ENCODE measurements at regions not wholly inside any gene's neighbourhood (a gene's known extent, or its start where the extent isn't known, plus 50 kb on each side); places are given as distances from the start of the nearest gene placed in this dataset.
A peak's percentile ranks its signal among the peaks of the same experiment; 100 is the strongest.

DNA sequence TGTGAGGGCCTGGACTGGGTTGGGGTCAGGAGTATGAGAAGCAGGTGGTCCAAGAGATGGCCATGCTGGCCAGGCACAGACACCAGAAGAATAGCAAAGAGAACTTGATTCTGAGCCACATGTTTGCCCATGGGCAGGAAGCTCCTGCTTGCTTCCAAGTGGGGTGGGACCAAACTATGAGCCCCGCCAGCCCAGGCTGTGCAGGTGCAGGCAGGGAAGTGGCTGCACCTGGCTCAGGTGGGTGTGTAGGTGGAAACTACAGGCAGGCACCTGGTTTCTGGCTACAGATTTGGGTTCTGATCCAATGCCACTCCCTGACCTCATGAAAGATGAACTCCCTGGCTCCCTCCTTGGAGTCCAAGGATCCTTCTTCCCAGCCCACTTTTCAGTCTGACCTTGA lies 207.9 kb upstream of the KLF3 start:
- intact Hi-C loops (cut with DNase I): no loop called here
- no peaks in the 10 kb centered on the region for H3K27me3 ChIP-seq (ENCODE audit: control insufficient read depth, insufficient read depth)
- DNase-seq (no peak), ATAC-seq (no peak)
- no peaks in the 10 kb centered on the region for H3K4me1 ChIP-seq (ENCODE audit: control insufficient read depth, insufficient read depth, low read length)
- H3K4me3 ChIP-seq (ENCODE audit: low read length): no peak overlapping the region
- H3K27ac ChIP-seq (ENCODE audit: low read length): no peak overlapping the region
- WGBS: 100% methylated on average over 1 of the region's 1 CpG
- no peaks in the 10 kb centered on the region for H3K9me3 ChIP-seq (ENCODE audit: control insufficient read depth, low read length)

DNA sequence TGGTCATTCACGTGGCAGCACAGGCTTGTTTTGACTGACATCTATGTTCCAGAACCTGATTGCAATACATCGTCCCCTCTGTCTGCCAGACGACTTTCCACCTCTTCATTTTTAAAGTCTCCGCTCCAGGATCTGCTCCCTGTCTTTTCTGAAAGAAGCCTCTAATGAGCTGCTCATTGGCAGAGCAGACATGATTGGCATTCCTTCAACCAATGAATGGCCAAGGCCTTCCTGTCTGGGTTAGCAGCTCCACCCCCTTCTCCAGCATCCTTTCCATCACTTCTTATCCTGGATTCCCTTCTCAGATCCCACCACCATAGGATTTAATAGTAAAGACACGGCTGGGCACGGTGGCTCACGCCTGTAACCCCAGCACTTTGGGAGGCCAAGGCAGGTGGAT lies 202.7 kb upstream of the KLF3 start:
- WGBS: 93% methylated on average over 7 of the region's 7 CpGs
- Histone ChIP-seq H3K9me3 (ENCODE audit: control insufficient read depth, low read length) (no peaks in the 10 kb centered on the region), H3K4me3 (ENCODE audit: low read length) (no peak overlapping the region), H3K27ac (ENCODE audit: low read length) (no peak overlapping the region), H3K27me3 (ENCODE audit: control insufficient read depth, insufficient read depth) (no peaks in the 10 kb centered on the region), H3K4me1 (ENCODE audit: control insufficient read depth, insufficient read depth, low read length) (no peaks in the 10 kb centered on the region)
- intact Hi-C loops (cut with DNase I): no loop called here
- ATAC-seq (no peak), DNase-seq (no peak)

DNA sequence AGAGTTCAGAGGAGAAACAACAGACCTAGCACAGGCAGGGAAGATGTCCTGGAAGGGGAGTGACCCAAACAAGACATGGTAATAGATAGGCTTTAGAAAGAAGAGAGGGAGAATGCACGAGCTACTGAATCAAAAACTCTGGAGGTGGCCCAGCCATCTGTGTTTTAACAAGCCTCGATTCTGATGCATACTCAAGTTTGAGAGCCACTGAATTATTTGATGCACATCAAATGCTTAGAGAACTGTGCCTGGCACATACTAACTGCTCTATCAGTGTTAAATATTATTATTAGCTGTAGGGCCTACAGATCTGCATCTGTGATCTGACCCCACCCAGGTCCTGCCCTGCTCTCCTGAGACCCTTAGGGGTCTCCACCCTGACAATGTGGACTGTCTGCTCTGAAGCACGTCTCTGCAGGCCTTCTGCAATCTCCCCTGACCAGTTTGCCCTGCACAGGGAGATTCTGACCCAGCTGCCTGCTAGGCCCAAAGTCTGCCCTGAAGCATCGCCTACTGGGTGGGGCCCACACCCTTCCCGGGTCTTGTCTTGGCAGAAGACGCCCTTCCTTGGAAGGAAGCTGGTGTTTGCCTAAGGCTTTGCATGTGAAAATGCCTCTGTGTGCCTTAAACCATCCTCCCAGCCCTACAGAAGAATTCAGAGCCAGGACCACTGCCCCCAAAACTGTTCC lies 201.5 kb upstream of the KLF3 start:
- intact Hi-C loops (cut with DNase I): no loop called here
- WGBS: 61% methylated on average over 6 of the region's 6 CpGs
- Histone ChIP-seq H3K4me1 (ENCODE audit: control insufficient read depth, insufficient read depth, low read length) (no peaks in the 10 kb centered on the region), H3K27me3 (ENCODE audit: control insufficient read depth, insufficient read depth) (no peaks in the 10 kb centered on the region), H3K9me3 (ENCODE audit: control insufficient read depth, low read length) (no peaks in the 10 kb centered on the region), H3K4me3 (ENCODE audit: low read length) (no peak overlapping the region), H3K27ac (ENCODE audit: low read length) (no peak overlapping the region)
- ATAC-seq (peak; percentile 40 to 84), DNase-seq (peak in 1 of 3 donors; percentile 29)

DNA sequence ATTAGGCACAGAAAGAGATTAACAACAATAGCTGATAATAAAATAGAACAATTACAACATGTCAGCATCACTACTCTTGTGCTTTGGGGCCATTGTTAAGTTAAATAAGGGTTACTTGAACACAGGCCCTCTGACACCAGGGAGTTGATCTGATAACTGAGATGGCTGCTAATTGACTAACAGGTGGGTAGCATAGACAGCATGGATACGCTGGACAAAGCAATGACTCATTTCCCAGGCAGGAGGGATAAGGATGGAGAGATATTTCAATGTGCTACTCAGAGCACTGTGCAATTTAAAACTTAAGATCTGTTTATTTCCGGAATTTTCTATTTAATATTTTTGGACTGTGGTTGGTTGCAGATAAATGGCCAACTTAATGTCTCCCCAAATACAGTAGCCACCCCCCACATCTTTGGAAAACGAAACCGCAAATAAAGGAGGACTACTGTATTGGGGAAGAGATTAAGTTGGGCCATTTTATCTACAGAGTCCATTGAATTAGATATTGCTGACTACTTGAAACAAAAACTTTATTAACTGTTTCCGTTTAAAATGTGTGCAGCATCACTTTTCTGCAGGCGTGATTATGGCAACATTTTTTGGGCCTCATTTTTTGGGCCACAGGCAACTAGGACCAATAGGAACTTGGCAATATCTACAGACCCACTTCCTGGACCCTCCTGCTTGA lies 200.6 kb upstream of the KLF3 start:
- Histone ChIP-seq H3K27me3 (ENCODE audit: control insufficient read depth, insufficient read depth) (no peaks in the 10 kb centered on the region), H3K4me1 (ENCODE audit: control insufficient read depth, insufficient read depth, low read length) (no peaks in the 10 kb centered on the region), H3K9me3 (ENCODE audit: control insufficient read depth, low read length) (no peaks in the 10 kb centered on the region), H3K4me3 (ENCODE audit: low read length) (no peak overlapping the region), H3K27ac (ENCODE audit: low read length) (no peak overlapping the region)
- DNase-seq (no peak), ATAC-seq (no peak)
- WGBS: 91% methylated on average over 6 of the region's 6 CpGs
- intact Hi-C loops (cut with DNase I): no loop called here

DNA sequence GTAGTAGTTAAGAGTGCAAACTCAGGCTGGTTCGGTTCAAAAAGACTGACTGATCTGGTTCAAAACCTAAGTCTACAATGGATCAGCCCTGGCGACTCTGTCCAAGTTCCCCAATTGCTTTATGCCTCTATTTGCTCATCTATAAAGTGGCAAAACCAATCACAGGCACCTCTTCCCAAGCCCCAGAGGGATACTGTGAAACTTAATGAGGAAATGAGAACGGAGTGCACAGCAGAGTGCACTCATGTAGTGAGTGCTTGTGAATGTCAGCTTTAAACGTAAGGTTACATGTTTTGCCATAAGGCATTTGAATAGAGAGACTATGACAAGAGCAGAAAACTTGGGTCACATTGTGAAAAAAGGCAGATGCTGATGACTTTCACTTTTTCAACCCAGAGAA lies 199.7 kb upstream of the KLF3 start:
- intact Hi-C loops (cut with DNase I): no loop called here
- H3K9me3 ChIP-seq (ENCODE audit: control insufficient read depth, low read length): no peaks in the 10 kb centered on the region
- H3K4me3 ChIP-seq (ENCODE audit: low read length): no peak overlapping the region
- ATAC-seq (no peak), DNase-seq (no peak)
- H3K27me3 ChIP-seq (ENCODE audit: control insufficient read depth, insufficient read depth): no peaks in the 10 kb centered on the region
- no peak overlapping the region for H3K27ac ChIP-seq (ENCODE audit: low read length)
- WGBS: 89% methylated on average over 4 of the region's 4 CpGs
- H3K4me1 ChIP-seq (ENCODE audit: control insufficient read depth, insufficient read depth, low read length): no peaks in the 10 kb centered on the region

DNA sequence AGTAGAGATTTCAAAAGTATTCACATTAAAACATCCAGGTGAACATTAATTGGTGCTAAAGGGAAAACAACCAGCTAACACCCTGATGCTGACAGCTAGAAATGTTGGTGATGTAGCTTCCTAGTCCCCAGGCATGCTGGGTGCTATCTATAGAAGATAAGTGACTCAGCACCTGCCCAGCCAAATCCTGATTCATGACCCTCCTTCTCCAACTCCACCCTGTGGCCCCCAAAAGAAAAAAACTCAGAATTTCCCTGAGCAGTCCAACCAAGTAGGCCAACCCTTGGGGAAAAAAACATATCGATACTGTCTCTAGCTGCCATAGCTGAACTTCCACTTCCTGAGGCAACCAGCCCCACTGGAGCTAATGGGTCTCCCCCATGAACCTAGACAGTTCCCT lies 197.6 kb upstream of the KLF3 start:
- no peak for ATAC-seq
- WGBS: 91% methylated on average over 1 of the region's 1 CpG
- intact Hi-C loops (cut with DNase I): no loop called here
- Histone ChIP-seq H3K4me3 (ENCODE audit: low read length) (no peak overlapping the region), H3K9me3 (ENCODE audit: control insufficient read depth, low read length) (no peaks in the 10 kb centered on the region), H3K4me1 (ENCODE audit: control insufficient read depth, insufficient read depth, low read length) (no peaks in the 10 kb centered on the region), H3K27me3 (ENCODE audit: control insufficient read depth, insufficient read depth) (no peaks in the 10 kb centered on the region), H3K27ac (ENCODE audit: low read length) (no peak overlapping the region)
- no peak for DNase-seq

DNA sequence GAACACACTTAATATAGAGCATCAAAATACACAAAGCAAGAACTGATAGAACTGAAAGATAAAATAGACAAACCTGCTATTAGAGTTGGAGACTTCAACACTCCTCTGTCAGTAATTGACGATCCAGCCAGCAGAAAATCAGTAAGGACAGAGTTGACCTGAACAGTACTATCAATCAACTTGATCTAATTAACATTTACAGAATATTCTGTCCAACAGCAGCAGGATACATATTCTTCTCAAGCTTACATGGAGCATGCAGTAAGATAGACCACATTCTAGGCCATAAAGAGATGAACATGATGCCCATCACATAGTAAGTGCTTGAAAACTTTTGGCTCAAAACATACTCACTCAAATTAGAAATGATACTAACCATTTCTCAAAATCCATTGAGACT lies 196.7 kb upstream of the KLF3 start:
- intact Hi-C loops (cut with DNase I): no loop called here
- WGBS: 93% methylated on average over 1 of the region's 1 CpG
- Histone ChIP-seq H3K9me3 (ENCODE audit: control insufficient read depth, low read length) (no peaks in the 10 kb centered on the region), H3K4me3 (ENCODE audit: low read length) (no peak overlapping the region), H3K27me3 (ENCODE audit: control insufficient read depth, insufficient read depth) (no peaks in the 10 kb centered on the region), H3K27ac (ENCODE audit: low read length) (no peak overlapping the region), H3K4me1 (ENCODE audit: control insufficient read depth, insufficient read depth, low read length) (no peaks in the 10 kb centered on the region)
- no peak for ATAC-seq
- DNase-seq: no peak

DNA sequence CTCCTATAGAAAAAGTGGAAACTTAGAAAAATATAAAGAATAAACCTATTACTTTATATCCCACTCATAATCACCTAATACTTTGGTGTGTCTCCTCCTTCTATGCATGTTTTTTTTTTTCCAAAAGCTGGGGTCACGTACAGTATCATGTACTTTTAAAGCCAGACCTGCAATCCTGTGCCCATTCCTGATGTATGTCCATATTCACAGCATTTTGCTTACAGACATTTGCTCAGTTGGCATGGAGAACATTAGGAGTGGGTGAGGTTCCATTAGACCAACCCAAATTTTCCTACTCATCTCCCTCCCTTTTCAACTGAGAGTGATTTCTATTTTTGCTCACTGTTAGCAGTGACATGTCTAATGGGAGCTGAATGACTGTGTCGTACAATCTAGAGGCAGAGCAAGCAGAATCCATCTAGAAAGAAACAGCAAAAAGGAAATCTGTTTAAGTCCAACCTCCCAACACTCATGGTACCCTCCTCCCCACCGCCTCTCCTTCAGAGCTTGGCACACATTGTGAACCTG lies 195.6 kb upstream of the KLF3 start:
- no peaks in the 10 kb centered on the region for H3K4me1 ChIP-seq (ENCODE audit: control insufficient read depth, insufficient read depth, low read length)
- no peak overlapping the region for H3K27ac ChIP-seq (ENCODE audit: low read length)

DNA sequence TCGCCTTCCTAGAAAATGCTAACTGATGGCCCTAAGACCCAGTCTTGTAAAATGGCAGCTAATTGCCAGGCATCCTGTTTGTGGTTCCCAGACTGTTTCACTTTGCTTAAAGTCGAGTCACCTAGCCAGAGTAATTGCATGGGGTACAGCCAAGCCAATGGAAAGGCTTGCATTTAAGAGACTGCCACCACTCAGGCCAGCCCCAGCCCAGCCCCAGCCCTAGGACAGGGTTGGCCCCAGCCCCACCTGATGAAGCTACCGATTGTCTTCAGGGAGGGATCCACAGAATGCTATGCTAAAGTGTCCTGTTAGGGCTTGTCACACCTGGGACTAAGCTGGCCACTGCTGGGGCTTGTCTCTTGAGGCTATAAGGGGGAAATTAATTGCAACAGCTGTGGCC lies 194.6 kb upstream of the KLF3 start:
- no peak for DNase-seq
- Histone ChIP-seq H3K4me3 (ENCODE audit: low read length) (no peak overlapping the region), H3K9me3 (ENCODE audit: control insufficient read depth, low read length) (no peaks in the 10 kb centered on the region), H3K27me3 (ENCODE audit: control insufficient read depth, insufficient read depth) (no peaks in the 10 kb centered on the region), H3K4me1 (ENCODE audit: control insufficient read depth, insufficient read depth, low read length) (no peaks in the 10 kb centered on the region), H3K27ac (ENCODE audit: low read length) (no peak overlapping the region)
- no peak for ATAC-seq
- 89% methylated on average over 3 of the region's 3 CpGs for WGBS
- intact Hi-C loops (cut with DNase I): no loop called here

More for the DNA sequence above, 195.6 kb upstream of the KLF3 start:
- Histone ChIP-seq H3K9me3 (ENCODE audit: control insufficient read depth, low read length) (no peaks in the 10 kb centered on the region), H3K27me3 (ENCODE audit: control insufficient read depth, insufficient read depth) (no peaks in the 10 kb centered on the region), H3K4me3 (ENCODE audit: low read length) (no peak overlapping the region)
- intact Hi-C loops (cut with DNase I): no loop called here
- WGBS: 72% methylated on average over 3 of the region's 3 CpGs
- DNase-seq (no peak), ATAC-seq (peak in 1 of 2 donors; percentile 31)

DNA sequence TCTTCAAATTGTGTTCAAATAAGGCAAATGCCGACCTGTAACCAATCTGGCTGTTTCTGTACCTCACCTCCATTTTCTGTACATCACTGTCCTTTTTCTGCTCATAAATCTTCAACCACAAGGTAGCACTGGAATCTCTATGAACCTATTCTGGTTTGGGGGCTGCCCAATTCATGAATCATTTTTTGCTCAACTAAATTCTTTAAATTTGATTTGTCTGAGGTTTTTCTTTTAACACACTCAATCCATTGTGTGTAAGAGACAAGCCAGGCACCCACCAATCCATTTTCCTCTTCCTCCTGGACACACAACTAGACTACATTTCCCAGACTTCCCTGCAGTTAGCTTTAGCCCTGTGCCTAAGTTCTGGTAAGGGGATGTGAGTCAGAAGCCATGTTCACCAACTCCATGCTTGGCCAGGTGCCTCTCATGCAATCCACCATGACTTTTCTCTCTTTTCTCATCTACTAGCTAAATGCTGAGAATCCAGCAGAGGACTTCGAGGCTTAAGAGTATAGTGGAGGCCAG lies 193.2 kb upstream of the KLF3 start:
- Histone ChIP-seq H3K27me3 (ENCODE audit: control insufficient read depth, insufficient read depth) (no peaks in the 10 kb centered on the region), H3K27ac (ENCODE audit: low read length) (no peak overlapping the region), H3K4me3 (ENCODE audit: low read length) (no peak overlapping the region), H3K4me1 (ENCODE audit: control insufficient read depth, insufficient read depth, low read length) (no peaks in the 10 kb centered on the region), H3K9me3 (ENCODE audit: control insufficient read depth, low read length) (no peaks in the 10 kb centered on the region)
- intact Hi-C loops (cut with DNase I): no loop called here
- 93% methylated on average over 2 of the region's 2 CpGs for WGBS
- ATAC-seq (no peak), DNase-seq (no peak)

DNA sequence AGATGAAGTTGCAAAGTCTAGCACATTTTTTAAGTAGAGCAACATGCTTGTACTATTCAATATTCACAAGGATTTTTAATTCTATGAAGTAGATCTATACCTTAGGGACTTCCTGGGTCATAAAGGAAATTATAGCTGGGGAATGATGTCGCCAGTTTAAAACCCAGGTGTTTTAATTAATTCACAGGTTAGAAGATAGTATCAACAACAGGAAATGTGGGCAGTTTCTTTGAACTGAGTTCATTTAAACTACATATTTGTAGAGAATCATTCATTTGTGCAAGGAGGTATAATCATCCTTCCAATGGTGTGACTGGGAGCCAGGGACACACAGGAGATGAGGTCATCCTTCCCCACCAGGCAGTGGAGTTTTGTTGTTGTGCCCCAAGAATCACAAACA lies 181.3 kb upstream of the KLF3 start:
- WGBS: 69% methylated on average over 1 of the region's 1 CpG
- H3K4me1 ChIP-seq (ENCODE audit: control insufficient read depth, insufficient read depth, low read length): no peaks in the 10 kb centered on the region
- H3K9me3 ChIP-seq (ENCODE audit: control insufficient read depth, low read length): no peaks in the 10 kb centered on the region
- no peaks in the 10 kb centered on the region for H3K27me3 ChIP-seq (ENCODE audit: control insufficient read depth, insufficient read depth)
- DNase-seq (no peak), ATAC-seq (no peak)
- no peak overlapping the region for H3K4me3 ChIP-seq (ENCODE audit: low read length)
- intact Hi-C loops (cut with DNase I): no loop called here
- no peak overlapping the region for H3K27ac ChIP-seq (ENCODE audit: low read length)

Measured in right cardiac atrium (tissue), 5 donors.